HL-60 (cell line): ENCODE measurements at regions not wholly inside any gene's neighbourhood (a gene's known extent, or its start where the extent isn't known, plus 50 kb on each side); places are given as distances from the start of the nearest gene placed in this dataset.

ENCODE experiments used
- DNase-seq, 2 experiments: peaks; one replicate each; pipeline ENCODE4 v3.0.0-alpha.2; 2010 to 2020; ENCODE audit warnings: low read depth in 1 of 2, low spot score in 1 of 2
- H3K27ac ChIP-seq: fragments of 250-450 bp; sonication (Bioruptor Pico); replicated peaks from 2 replicates; pipeline ENCODE4 v1.5.1; 2020; ENCODE audit warnings: mild to moderate bottlenecking, moderate library complexity
- H3K27me3 ChIP-seq: fragments of 250-450 bp; sonication (Bioruptor Pico); 2 replicates; pipeline ENCODE4 v1.5.1; 2021; ENCODE audit warnings: mild to moderate bottlenecking, moderate library complexity; ENCODE audit not compliant: insufficient read depth, poor library complexity, severe bottlenecking
- H3K4me3 ChIP-seq: replicated peaks from 2 replicates; pipeline ENCODE4 v1.5.1; 2011; ENCODE audit warnings: mild to moderate bottlenecking, control low read depth, low read length; ENCODE audit not compliant: insufficient read depth
- CTCF ChIP-seq: IDR thresholded peaks from one replicate; pipeline ENCODE4 v1.5.1; 2011; ENCODE audit warnings: low read length, control low read depth, inconsistent platforms; ENCODE audit not compliant: insufficient read depth
- GABPA ChIP-seq: IDR thresholded peaks from 2 replicates; pipeline ENCODE4 v1.6.1; 2012; ENCODE audit warnings: low read depth
- POLR2AphosphoS5 ChIP-seq: IDR thresholded peaks from 2 replicates; pipeline ENCODE4 v1.6.1; 2012; ENCODE audit warnings: low read depth
- REST ChIP-seq: IDR thresholded peaks from 2 replicates; pipeline ENCODE4 v1.6.1; 2012; ENCODE audit warnings: low read depth; ENCODE audit not compliant: insufficient replicate concordance
- SPI1 ChIP-seq: IDR thresholded peaks from 2 replicates; pipeline ENCODE4 v1.6.1; 2012; ENCODE audit warnings: low read depth, mild to moderate bottlenecking, borderline replicate concordance

- H3K27ac ChIP-seq: no peak overlapping the region
- no peak for TF ChIP-seq POLR2AphosphoS5
- no peak for TF ChIP-seq SPI1
- TF ChIP-seq REST: no peak
- TF ChIP-seq GABPA: no peak
- TF ChIP-seq CTCF: no peak
- H3K27me3 ChIP-seq: no peaks in the 10 kb centered on the region
- no peak for DNase-seq
- H3K4me3 ChIP-seq: no peak overlapping the region
Observed at GRCh38 chr1:221874285-221875003, 132.6 kb upstream of the DUSP10 start.

- Histone ChIP-seq H3K27ac (no peak overlapping the region), H3K27me3 (no peaks in the 10 kb centered on the region), H3K4me3 (no peak overlapping the region)
- TF ChIP-seq POLR2AphosphoS5 (no peak), SPI1 (peak; percentile 75; the same call in 1 of the 2 replicates), GABPA (no peak), CTCF (no peak)
- peak in 1 of 2 experiments; percentile 41 for DNase-seq
Observed at GRCh38 chr1:221873673-221874072, 131.8 kb upstream of the DUSP10 start.

GRCh38 chr1:221871056-221871455 is 129.2 kb upstream of the DUSP10 start:
- H3K4me3 ChIP-seq: no peak overlapping the region
- TF ChIP-seq SPI1: no peak
- TF ChIP-seq GABPA: no peak
- TF ChIP-seq POLR2AphosphoS5: no peak
- no peak for TF ChIP-seq REST
- no peak for TF ChIP-seq CTCF
- no peak overlapping the region for H3K27ac ChIP-seq

GRCh38 chr1:221869779-221870178 is 127.9 kb upstream of the DUSP10 start:
- TF ChIP-seq REST (no peak), GABPA (no peak), SPI1 (no peak), CTCF (no peak), POLR2AphosphoS5 (no peak)
- Histone ChIP-seq H3K27me3 (no peaks in the 10 kb centered on the region), H3K4me3 (no peak overlapping the region), H3K27ac (no peak overlapping the region)
- no peak for DNase-seq

More at GRCh38 chr1:221871056-221871455, 129.2 kb upstream of the DUSP10 start:
- no peak for DNase-seq
- H3K27me3 ChIP-seq: no peaks in the 10 kb centered on the region
